Inflammatory macrophage (primary cell): ENCODE measurements at regions not wholly inside any gene's neighbourhood (a gene's known extent, or its start where the extent isn't known, plus 50 kb on each side); places are given as distances from the start of the nearest gene placed in this dataset.

ENCODE experiments used
- DNase-seq, 2 donors: peaks; one replicate each; pipeline ENCODE4 v3.0.0-alpha.2; 2020 to 2022

GRCh38 chr2:40809156-40809555 lies 357.3 kb upstream of the SLC8A1 start:
- no peak for DNase-seq

GRCh38 chr2:40814616-40815015 lies 362.7 kb upstream of the SLC8A1 start:
- no peak for DNase-seq

GRCh38 chr2:40820319-40820718 lies 368.4 kb upstream of the SLC8A1 start:
- DNase-seq, result no peak

GRCh38 chr2:40823478-40823877 lies 371.6 kb upstream of the SLC8A1 start:
- no peak for DNase-seq

GRCh38 chr2:40824278-40824677 lies 372.4 kb upstream of the SLC8A1 start:
- DNase-seq, result no peak

- no peak for DNase-seq
These were observed 375.5 kb upstream of the SLC8A1 start for GRCh38 chr2:40827392-40827791.

GRCh38 chr2:40831321-40831873 lies 379.5 kb upstream of the SLC8A1 start:
- no peak for DNase-seq

GRCh38 chr2:40841856-40842255 lies 390.0 kb upstream of the SLC8A1 start:
- DNase-seq, result no peak

- no peak for DNase-seq
These were observed 392.7 kb upstream of the SLC8A1 start for GRCh38 chr2:40844353-40845277.

GRCh38 chr2:40851661-40852060 lies 399.8 kb upstream of the SLC8A1 start:
- DNase-seq, result no peak

- no peak for DNase-seq
These were observed 407.7 kb upstream of the SLC8A1 start for GRCh38 chr2:40859617-40860016.

- no peak for DNase-seq
These were observed 415.9 kb upstream of the SLC8A1 start for GRCh38 chr2:40867829-40868228.

- no peak for DNase-seq
These were observed 420.7 kb upstream of the SLC8A1 start for GRCh38 chr2:40872580-40872979.

- no peak for DNase-seq
These were observed 422.5 kb upstream of the SLC8A1 start for GRCh38 chr2:40874380-40874779.

- no peak for DNase-seq
These were observed 425.9 kb upstream of the SLC8A1 start for GRCh38 chr2:40877734-40878288.

GRCh38 chr2:40879305-40879704 lies 427.4 kb upstream of the SLC8A1 start:
- DNase-seq, result no peak

GRCh38 chr2:40886100-40886499 lies 434.2 kb upstream of the SLC8A1 start:
- DNase-seq, result no peak

- no peak for DNase-seq
These were observed 434.8 kb upstream of the SLC8A1 start for GRCh38 chr2:40886655-40887054.

- DNase-seq, result no peak
These were observed 444.5 kb upstream of the SLC8A1 start for GRCh38 chr2:40896358-40896757.

- no peak for DNase-seq
These were observed 462.8 kb upstream of the SLC8A1 start for GRCh38 chr2:40914666-40915065.

GRCh38 chr2:40915651-40916050 lies 463.8 kb upstream of the SLC8A1 start:
- no peak for DNase-seq

- no peak for DNase-seq
These were observed 483.5 kb upstream of the SLC8A1 start for GRCh38 chr2:40935349-40935748.

GRCh38 chr2:40937284-40937683 lies 485.4 kb upstream of the SLC8A1 start:
- no peak for DNase-seq

GRCh38 chr2:40953341-40953740 lies 501.5 kb upstream of the SLC8A1 start:
- DNase-seq, result no peak
